ENCODE measurements at regions not wholly inside any gene's neighbourhood (a gene's known extent, or its start where the extent isn't known, plus 50 kb on each side); places are given as distances from the start of the nearest gene placed in this dataset.

DNA sequence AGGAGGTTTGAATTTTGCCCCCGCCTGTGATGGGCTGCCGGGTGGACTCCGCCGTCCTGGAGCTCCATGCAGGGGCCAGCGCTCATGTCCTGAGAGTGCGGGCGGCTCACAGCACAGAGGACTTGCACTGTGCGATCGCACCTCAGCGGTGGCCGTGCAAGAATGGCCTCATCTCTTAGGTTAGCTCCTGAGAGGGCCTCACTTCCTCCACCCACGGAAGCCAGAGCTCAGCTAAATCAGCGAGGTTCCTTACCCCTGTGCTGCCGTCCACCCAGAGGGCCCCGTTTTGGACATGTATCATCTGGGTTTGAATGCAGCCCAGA is 72.0 kb upstream of the PCSK6 start:
- TF ChIP-seq, protein P1, sequence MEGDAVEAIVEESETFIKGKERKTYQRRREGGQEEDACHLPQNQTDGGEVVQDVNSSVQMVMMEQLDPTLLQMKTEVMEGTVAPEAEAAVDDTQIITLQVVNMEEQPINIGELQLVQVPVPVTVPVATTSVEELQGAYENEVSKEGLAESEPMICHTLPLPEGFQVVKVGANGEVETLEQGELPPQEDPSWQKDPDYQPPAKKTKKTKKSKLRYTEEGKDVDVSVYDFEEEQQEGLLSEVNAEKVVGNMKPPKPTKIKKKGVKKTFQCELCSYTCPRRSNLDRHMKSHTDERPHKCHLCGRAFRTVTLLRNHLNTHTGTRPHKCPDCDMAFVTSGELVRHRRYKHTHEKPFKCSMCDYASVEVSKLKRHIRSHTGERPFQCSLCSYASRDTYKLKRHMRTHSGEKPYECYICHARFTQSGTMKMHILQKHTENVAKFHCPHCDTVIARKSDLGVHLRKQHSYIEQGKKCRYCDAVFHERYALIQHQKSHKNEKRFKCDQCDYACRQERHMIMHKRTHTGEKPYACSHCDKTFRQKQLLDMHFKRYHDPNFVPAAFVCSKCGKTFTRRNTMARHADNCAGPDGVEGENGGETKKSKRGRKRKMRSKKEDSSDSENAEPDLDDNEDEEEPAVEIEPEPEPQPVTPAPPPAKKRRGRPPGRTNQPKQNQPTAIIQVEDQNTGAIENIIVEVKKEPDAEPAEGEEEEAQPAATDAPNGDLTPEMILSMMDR (IDR thresholded peaks at IDR 0.05): no peak
- Histone ChIP-seq H3K27ac (no peak overlapping the region), H3K4me3 (no peak overlapping the region)
- peak; percentile 46 for DNase-seq (ENCODE audit: low spot score)

DNA sequence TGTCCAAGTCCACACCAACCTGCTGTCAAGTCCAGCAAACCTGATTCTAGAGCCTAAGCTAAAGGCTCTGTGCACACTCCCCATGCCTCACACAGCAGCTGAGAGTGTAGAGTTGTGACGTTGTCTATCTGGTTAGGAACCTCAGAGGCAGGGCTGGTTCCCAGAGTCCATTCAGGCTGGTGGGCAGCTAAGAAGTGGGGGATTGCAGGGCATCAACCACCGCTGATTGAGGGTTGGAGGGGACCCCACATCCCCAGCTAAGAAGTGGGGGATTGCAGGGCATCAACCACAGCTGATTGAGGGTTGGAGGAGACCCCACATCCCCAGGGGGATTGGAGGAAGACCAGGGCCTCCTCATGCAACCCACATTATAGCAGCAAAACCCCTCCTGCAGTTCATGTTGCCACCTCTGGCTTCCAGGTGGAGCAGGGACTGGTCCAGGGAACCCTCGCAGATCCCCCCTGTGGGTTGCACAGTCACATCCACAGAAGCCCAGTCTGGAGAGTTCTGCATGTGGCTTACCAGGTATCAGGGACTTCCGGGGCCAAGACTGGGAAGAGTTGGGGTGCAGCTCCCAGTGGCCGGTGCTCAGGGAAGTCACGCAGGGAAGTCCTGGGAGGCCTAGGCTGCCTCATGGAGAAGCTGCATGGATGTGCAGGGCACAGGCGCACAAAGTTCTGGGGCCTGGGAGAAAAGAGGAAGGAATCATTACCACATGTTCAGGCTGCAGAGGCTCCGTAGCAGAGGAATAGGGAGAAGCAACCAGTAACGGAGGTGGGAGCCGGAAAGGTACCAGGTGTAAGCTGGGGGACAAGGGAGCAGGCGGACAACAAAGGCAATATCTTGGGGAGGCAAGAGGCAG is 71.4 kb upstream of the PCSK6 start:
- H3K4me3 ChIP-seq: no peak overlapping the region
- DNase-seq (ENCODE audit: low spot score): peak; percentile 47
- TF ChIP-seq, protein P1 (IDR thresholded peaks at IDR 0.05): no peak
- no peak overlapping the region for H3K27ac ChIP-seq

DNA sequence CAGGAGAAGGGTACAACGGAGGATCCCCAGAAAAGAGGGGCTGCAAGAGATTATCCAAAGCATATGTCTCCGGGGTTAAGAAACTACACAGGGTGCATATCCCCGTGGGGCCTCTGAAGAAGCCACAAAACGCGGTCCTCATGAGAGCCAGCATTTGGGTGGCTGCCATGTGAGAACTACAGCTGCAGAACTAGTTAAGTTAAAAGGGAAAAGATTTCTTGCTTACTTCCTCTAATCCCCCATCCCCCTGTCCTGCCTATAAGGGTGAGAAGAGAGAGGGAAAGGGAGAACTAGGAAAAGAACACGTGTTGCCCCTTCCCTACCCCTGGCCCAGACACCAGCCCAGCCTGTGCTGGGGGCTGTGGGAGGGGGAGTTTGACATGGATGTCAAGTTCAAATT is 70.4 kb upstream of the PCSK6 start:
- peak; percentile 59 for DNase-seq (ENCODE audit: low spot score)
- H3K4me3 ChIP-seq: no peak overlapping the region
- TF ChIP-seq, protein P1 (IDR thresholded peaks at IDR 0.05): no peak
- H3K27ac ChIP-seq: no peak overlapping the region

DNA sequence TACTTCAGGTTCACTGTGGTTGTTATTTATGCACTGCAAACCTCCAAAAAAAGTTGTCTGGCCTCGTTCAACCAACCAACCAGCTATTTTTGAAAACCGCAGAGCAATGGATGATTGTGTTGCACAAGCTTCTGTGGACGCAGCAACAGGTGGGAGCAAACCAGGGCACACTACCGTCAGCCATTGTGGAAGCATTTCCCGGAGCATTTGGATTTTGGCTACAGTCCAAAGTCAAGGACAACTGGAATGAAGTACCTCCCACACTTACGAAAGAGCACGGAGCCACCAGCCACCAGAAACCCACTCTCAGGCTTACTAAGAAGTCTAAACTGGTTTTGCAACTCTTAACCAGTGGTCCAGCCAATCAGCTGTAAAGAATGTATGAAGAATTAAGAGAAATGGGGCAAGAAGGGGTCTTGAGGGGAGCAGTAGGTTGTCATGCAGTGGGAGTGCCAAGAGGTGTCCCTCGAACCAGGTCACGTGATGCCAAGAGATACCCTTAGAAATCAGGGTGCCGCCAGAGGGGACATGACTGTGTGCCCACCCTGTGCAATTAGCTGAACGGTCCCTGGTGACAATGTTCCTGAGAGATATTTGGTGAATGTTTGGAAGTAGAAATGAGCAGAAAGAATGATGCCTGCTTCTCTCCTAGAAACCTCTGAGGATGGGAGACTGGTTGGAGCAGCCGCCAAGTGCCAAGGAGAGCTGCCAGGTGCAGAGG is 68.9 kb upstream of the PCSK6 start:
- DNase-seq (ENCODE audit: low spot score): no peak
- TF ChIP-seq, protein P1 (IDR thresholded peaks at IDR 0.05): no peak
- H3K27ac ChIP-seq: no peak overlapping the region
- no peak overlapping the region for H3K4me3 ChIP-seq

DNA sequence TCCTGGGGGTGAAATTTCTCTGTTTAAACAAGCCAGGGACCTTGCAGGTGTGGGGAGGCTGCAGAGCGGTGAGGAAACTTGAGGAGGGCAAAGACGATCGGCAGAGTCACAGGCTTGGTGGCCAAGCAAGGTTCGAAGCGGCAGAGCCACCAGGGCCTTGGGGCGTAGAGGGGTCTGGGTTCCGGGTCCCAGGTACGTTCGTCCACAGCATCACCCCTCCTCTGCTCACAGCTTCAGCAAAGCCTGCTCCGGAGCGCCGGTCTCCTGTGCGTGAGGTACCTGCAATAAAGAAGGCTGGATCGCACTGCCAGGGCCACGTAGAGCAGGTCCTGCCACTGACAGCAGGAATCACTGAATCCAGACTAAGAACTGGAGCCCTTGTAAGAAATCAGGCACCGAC is 66.8 kb upstream of the PCSK6 start:
- TF ChIP-seq, protein P1 (IDR thresholded peaks at IDR 0.05): no peak
- peak; percentile 33 for DNase-seq (ENCODE audit: low spot score)
- Histone ChIP-seq H3K4me3 (no peak overlapping the region), H3K27ac (no peak overlapping the region)

DNA sequence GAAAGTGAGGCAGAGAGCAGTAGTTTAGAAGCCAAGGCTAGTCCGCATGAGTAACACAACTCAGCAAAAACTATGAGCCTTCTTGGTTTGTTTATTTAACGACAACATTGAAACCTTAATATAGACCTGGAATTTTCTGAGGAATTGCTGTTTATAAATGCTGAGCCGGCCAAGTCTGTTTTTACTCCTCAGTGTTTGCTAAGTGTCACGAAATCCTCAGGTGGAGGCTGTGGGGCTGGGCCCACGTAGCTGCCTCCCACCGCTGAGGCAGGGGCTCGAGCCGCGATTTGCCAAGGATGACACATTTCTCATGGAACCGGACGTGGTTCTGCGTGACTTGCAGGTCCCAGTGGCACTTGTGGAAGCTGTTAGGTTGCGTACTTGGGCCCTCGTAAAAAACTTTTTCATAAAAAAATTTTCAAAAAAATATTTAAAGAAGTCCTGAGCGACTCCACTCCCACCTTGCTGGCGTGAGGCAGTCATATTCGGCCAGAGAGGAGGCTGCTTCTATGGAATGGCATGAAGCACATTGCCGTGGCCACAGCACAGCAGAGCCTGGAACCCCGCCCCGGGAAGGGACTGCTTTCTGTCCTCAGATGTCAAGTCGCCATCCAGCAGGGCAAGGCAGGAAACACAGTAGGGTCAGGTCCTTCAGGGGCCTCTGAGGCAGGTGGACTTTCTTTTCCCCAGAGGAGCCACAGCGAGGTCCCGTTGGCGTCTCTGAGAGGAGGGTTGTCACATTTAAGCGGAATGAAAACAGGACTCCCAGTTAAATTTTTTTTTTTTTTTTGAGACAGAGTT is 64.8 kb upstream of the PCSK6 start:
- H3K4me3 ChIP-seq: no peak overlapping the region
- DNase-seq (ENCODE audit: low spot score): peak; percentile 58
- TF ChIP-seq, protein P1 (IDR thresholded peaks at IDR 0.05): no peak
- H3K27ac ChIP-seq: no peak overlapping the region

Data from coronary artery (tissue), 2 donors.